ENCODE measurements at regions not wholly inside any gene's neighbourhood (a gene's known extent, or its start where the extent isn't known, plus 50 kb on each side); places are given as distances from the start of the nearest gene placed in this dataset.

- ChIA-PET POLR2A (ENCODE audit: low non-redundant PET) (no interaction called here), CTCF (no interaction called here)
- Histone ChIP-seq H3K27ac (ENCODE audit: low read depth, low read length, poor library complexity, severe bottlenecking) (no peak overlapping the region), H3K4me3 (ENCODE audit: low read depth, low read length, poor library complexity, severe bottlenecking) (no peak overlapping the region), H3K36me3 (ENCODE audit: insufficient read depth, low read length, poor library complexity, severe bottlenecking) (no peaks in the 10 kb centered on the region), H3K9me3 (ENCODE audit: low read depth, low read length, poor library complexity, severe bottlenecking) (no peaks in the 10 kb centered on the region), H3K27me3 (replicated peaks; ENCODE audit: insufficient read depth, low read depth, low read length, poor library complexity) (no peaks in the 10 kb centered on the region), H3K4me1 (ENCODE audit: insufficient read depth, low read length, poor library complexity, severe bottlenecking) (no peaks in the 10 kb centered on the region)
- no TSS peak for BruUV-seq (replicated peaks)
- TF ChIP-seq EZH2 (IDR thresholded peaks at IDR 0.05; ENCODE audit: borderline replicate concordance, low read depth, low read length, poor library complexity, severe bottlenecking) (no peak), CTCF (conservative IDR thresholded peaks at IDR 0.05; ENCODE audit: low read depth, low read length) (no peak)
- DNase-seq (ENCODE audit: low spot score) = no peak
- intact Hi-C loops (cut with micrococcal nuclease; ENCODE audit: unreplicated experiment) = no loop called here
Observed at GRCh38 chr18:43680096-43680495, 402.8 kb upstream of the SYT4 start.

- Histone ChIP-seq H3K27me3 (replicated peaks; ENCODE audit: insufficient read depth, low read depth, low read length, poor library complexity) (no peaks in the 10 kb centered on the region), H3K4me3 (ENCODE audit: low read depth, low read length, poor library complexity, severe bottlenecking) (no peak overlapping the region), H3K27ac (ENCODE audit: low read depth, low read length, poor library complexity, severe bottlenecking) (no peak overlapping the region), H3K4me1 (ENCODE audit: insufficient read depth, low read length, poor library complexity, severe bottlenecking) (no peaks in the 10 kb centered on the region), H3K9me3 (ENCODE audit: low read depth, low read length, poor library complexity, severe bottlenecking) (no peaks in the 10 kb centered on the region), H3K36me3 (ENCODE audit: insufficient read depth, low read length, poor library complexity, severe bottlenecking) (no peaks in the 10 kb centered on the region)
- CTCF ChIA-PET = no interaction called here
- BruUV-seq (replicated peaks) = no TSS peak
- intact Hi-C loops (cut with micrococcal nuclease; ENCODE audit: unreplicated experiment) = no loop called here
- DNase-seq (ENCODE audit: low spot score) = no peak
- TF ChIP-seq EZH2 (IDR thresholded peaks at IDR 0.05; ENCODE audit: borderline replicate concordance, low read depth, low read length, poor library complexity, severe bottlenecking) = no peak
- no peak for TF ChIP-seq CTCF (conservative IDR thresholded peaks at IDR 0.05; ENCODE audit: low read depth, low read length)
- POLR2A ChIA-PET (ENCODE audit: low non-redundant PET) = no interaction called here
Observed at GRCh38 chr18:43681661-43682060, 404.4 kb upstream of the SYT4 start.

- no peaks in the 10 kb centered on the region for H3K27me3 ChIP-seq (replicated peaks; ENCODE audit: insufficient read depth, low read depth, low read length, poor library complexity)
- H3K27ac ChIP-seq (ENCODE audit: low read depth, low read length, poor library complexity, severe bottlenecking) = no peak overlapping the region
- TF ChIP-seq CTCF (conservative IDR thresholded peaks at IDR 0.05; ENCODE audit: low read depth, low read length) (no peak), EZH2 (IDR thresholded peaks at IDR 0.05; ENCODE audit: borderline replicate concordance, low read depth, low read length, poor library complexity, severe bottlenecking) (no peak)
- no peaks in the 10 kb centered on the region for H3K9me3 ChIP-seq (ENCODE audit: low read depth, low read length, poor library complexity, severe bottlenecking)
- no peak for DNase-seq (ENCODE audit: low spot score)
- CTCF ChIA-PET = no interaction called here
- intact Hi-C loops (cut with micrococcal nuclease; ENCODE audit: unreplicated experiment) = no loop called here
- no peaks in the 10 kb centered on the region for H3K36me3 ChIP-seq (ENCODE audit: insufficient read depth, low read length, poor library complexity, severe bottlenecking)
- H3K4me3 ChIP-seq (ENCODE audit: low read depth, low read length, poor library complexity, severe bottlenecking) = no peak overlapping the region
- POLR2A ChIA-PET (ENCODE audit: low non-redundant PET) = no interaction called here
- no peaks in the 10 kb centered on the region for H3K4me1 ChIP-seq (ENCODE audit: insufficient read depth, low read length, poor library complexity, severe bottlenecking)
- BruUV-seq (replicated peaks) = no TSS peak
Observed at GRCh38 chr18:43682196-43682595, 404.9 kb upstream of the SYT4 start.

Measured in A673 (cell line).